Fibroblast of lung (primary cell): ENCODE measurements at regions not wholly inside any gene's neighbourhood (a gene's known extent, or its start where the extent isn't known, plus 50 kb on each side); places are given as distances from the start of the nearest gene placed in this dataset.

Source experiments
- DNase-seq, 2 donors: peaks; one replicate each; pipeline versions ENCODE4 v3.0.0 to v3.0.0-alpha.2; 2010; ENCODE audit warnings: low read depth in 2 of 2
- H2AFZ ChIP-seq: 2 replicates; pipeline ENCODE4 v1.5.1; 2012; ENCODE audit warnings: low read length, control low read depth, inconsistent platforms
- H3K27ac ChIP-seq: 2 replicates; pipeline ENCODE4 v1.5.1; 2011; ENCODE audit warnings: low read length, control low read depth; ENCODE audit not compliant: insufficient read depth
- H3K27me3 ChIP-seq: 2 replicates; pipeline ENCODE4 v1.5.1; 2011; ENCODE audit warnings: mild to moderate bottlenecking, low read length; ENCODE audit not compliant: control insufficient read depth, insufficient read depth
- H3K36me3 ChIP-seq: 2 replicates; pipeline ENCODE4 v1.5.1; 2011; ENCODE audit warnings: low read length; ENCODE audit not compliant: control insufficient read depth, insufficient read depth
- H3K4me1 ChIP-seq: 2 replicates; pipeline ENCODE4 v1.5.1; 2011; ENCODE audit warnings: low read length; ENCODE audit not compliant: control insufficient read depth, insufficient read depth; ENCODE audit errors: extremely low read depth
- H3K4me2 ChIP-seq: 2 replicates; pipeline ENCODE4 v1.5.1; 2011; ENCODE audit warnings: low read length, control low read depth; ENCODE audit not compliant: insufficient read depth; ENCODE audit errors: extremely low read depth
- H3K4me3 ChIP-seq, 4 experiments: fragments of 200-600 bp in 1 of 4; sonication (generic) in 1 of 4; replicated peaks in 1 of 4; 2 replicates each; pipeline ENCODE4 v1.5.1; 2011 to 2016; ENCODE audit warnings: low read length in 4 of 4, low read depth in 3 of 4, mild to moderate bottlenecking in 3 of 4, control low read depth in 2 of 4, inconsistent platforms in 1 of 4, mixed read lengths in 1 of 4; ENCODE audit not compliant: insufficient read depth in 1 of 4; ENCODE audit errors: control extremely low read depth in 1 of 4
- H3K79me2 ChIP-seq: 2 replicates; pipeline ENCODE4 v1.5.1; 2012; ENCODE audit warnings: mild to moderate bottlenecking, low read length, inconsistent platforms; ENCODE audit not compliant: control insufficient read depth, insufficient read depth
- H3K9ac ChIP-seq: 2 replicates; pipeline ENCODE4 v1.5.1; 2011; ENCODE audit warnings: mild to moderate bottlenecking, low read length, control low read depth; ENCODE audit not compliant: insufficient read depth
- H3K9me3 ChIP-seq: 2 replicates; pipeline ENCODE4 v1.5.1; 2012; ENCODE audit warnings: low read depth, low read length; ENCODE audit not compliant: control insufficient read depth, insufficient read depth
- H4K20me1 ChIP-seq: 2 replicates; pipeline ENCODE4 v1.5.1; 2011; ENCODE audit warnings: low read length; ENCODE audit not compliant: control insufficient read depth, insufficient read depth; ENCODE audit errors: extremely low read depth
- EZH2 ChIP-seq: IDR thresholded peaks from 2 replicates; pipeline ENCODE4 v1.5.1; 2012; ENCODE audit warnings: low read length, control low read depth, mild to moderate bottlenecking; ENCODE audit errors: missing control alignments
- TF ChIP-seq, protein P1 (sequence below), 2 donors: IDR thresholded peaks in 1 of 2; conservative IDR thresholded peaks in 1 of 2; 1 replicate in 1 of 2; 2 replicates in 1 of 2; pipeline ENCODE4 v1.5.1; 2011 to 2012; ENCODE audit warnings: low read length in 2 of 2, control low read depth in 1 of 2, inconsistent platforms in 1 of 2, low read depth in 1 of 2, mild to moderate bottlenecking in 1 of 2

DNA sequence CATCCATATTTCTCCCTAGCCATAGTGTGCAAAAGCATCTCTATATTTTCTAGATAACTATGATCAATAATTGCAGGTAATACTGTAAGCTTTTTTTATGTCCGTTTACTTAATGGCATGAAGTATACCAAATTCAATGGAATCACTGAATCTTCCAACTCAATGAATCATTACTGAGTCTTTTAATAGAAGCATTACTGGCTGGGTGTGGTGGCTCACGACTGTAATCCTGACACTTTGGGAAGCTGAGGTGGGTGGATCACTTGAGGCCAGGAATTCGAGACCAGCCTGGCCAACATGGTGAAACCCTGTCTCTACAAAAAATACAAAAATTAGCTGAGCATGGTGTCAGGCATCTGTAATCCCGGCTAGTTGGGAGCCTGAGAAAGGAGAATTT, 372.5 kb downstream of the BMPER start:
- H3K9me3 ChIP-seq: no peaks in the 10 kb centered on the region
- peak in 1 of 2 donors; percentile 52 for DNase-seq

GRCh38 chr7:34281260-34281659, 375.9 kb downstream of the BMPER start:
- Histone ChIP-seq H3K27ac (no peak overlapping the region), H4K20me1 (no peaks in the 10 kb centered on the region), H3K4me2 (no peak overlapping the region), H3K9ac (no peak overlapping the region), H3K36me3 (no peaks in the 10 kb centered on the region), H3K27me3 (no peaks in the 10 kb centered on the region), H3K9me3 (no peaks in the 10 kb centered on the region), H3K4me3 (no peak overlapping the region), H3K4me1 (no peaks in the 10 kb centered on the region), H2AFZ (no peak overlapping the region), H3K79me2 (no peaks in the 10 kb centered on the region)
- no peak for DNase-seq
- TF ChIP-seq, protein P1, sequence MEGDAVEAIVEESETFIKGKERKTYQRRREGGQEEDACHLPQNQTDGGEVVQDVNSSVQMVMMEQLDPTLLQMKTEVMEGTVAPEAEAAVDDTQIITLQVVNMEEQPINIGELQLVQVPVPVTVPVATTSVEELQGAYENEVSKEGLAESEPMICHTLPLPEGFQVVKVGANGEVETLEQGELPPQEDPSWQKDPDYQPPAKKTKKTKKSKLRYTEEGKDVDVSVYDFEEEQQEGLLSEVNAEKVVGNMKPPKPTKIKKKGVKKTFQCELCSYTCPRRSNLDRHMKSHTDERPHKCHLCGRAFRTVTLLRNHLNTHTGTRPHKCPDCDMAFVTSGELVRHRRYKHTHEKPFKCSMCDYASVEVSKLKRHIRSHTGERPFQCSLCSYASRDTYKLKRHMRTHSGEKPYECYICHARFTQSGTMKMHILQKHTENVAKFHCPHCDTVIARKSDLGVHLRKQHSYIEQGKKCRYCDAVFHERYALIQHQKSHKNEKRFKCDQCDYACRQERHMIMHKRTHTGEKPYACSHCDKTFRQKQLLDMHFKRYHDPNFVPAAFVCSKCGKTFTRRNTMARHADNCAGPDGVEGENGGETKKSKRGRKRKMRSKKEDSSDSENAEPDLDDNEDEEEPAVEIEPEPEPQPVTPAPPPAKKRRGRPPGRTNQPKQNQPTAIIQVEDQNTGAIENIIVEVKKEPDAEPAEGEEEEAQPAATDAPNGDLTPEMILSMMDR (conservative IDR thresholded peaks at IDR 0.05 in 1 of 2, IDR thresholded peaks at IDR 0.05 in 1 of 2; ENCODE audit: low read depth in 1 of 2, low read length in 2 of 2): no peak
- no peak for TF ChIP-seq EZH2

More for the DNA sequence above, 372.5 kb downstream of the BMPER start:
- H3K36me3 ChIP-seq: no peaks in the 10 kb centered on the region
- no peak overlapping the region for H3K9ac ChIP-seq
- no peaks in the 10 kb centered on the region for H4K20me1 ChIP-seq
- H3K27me3 ChIP-seq: no peaks in the 10 kb centered on the region
- TF ChIP-seq, protein P1 (conservative IDR thresholded peaks at IDR 0.05 in 1 of 2, IDR thresholded peaks at IDR 0.05 in 1 of 2; ENCODE audit: low read depth in 1 of 2, low read length in 2 of 2): no peak
- no peak for TF ChIP-seq EZH2
- no peak overlapping the region for H3K4me3 ChIP-seq
- H3K27ac ChIP-seq: no peak overlapping the region
- no peaks in the 10 kb centered on the region for H3K79me2 ChIP-seq
- H3K4me2 ChIP-seq: no peak overlapping the region
- no peak overlapping the region for H2AFZ ChIP-seq
- no peaks in the 10 kb centered on the region for H3K4me1 ChIP-seq

DNA sequence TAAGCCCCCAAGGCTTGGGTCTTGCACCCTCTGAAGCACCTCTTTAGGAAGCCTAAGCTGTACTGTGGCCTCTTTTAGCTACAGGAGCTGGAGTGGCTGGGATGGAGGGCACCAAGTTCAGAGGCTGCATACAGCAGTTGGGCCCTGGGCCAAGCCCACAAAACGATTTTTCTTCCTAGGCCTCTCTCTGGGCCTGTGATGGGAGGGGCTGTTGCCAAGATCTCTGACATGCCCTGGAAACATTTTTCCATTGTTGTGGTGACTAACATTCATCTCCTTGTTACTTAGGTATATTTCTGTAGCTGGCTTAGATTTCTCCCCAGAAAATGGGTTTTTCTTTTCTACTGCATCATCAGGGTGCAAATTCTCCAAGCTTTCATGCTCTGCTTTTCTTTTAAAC, 375.7 kb upstream of the NPSR1 start:
- Histone ChIP-seq H3K4me2 (no peak overlapping the region), H3K79me2 (no peaks in the 10 kb centered on the region), H3K9ac (no peak overlapping the region), H3K27me3 (no peaks in the 10 kb centered on the region), H3K9me3 (no peaks in the 10 kb centered on the region), H3K4me3 (no peak overlapping the region), H3K36me3 (no peaks in the 10 kb centered on the region), H4K20me1 (no peaks in the 10 kb centered on the region), H3K27ac (no peak overlapping the region), H2AFZ (no peak overlapping the region), H3K4me1 (no peaks in the 10 kb centered on the region)
- TF ChIP-seq, protein P1 (conservative IDR thresholded peaks at IDR 0.05 in 1 of 2, IDR thresholded peaks at IDR 0.05 in 1 of 2; ENCODE audit: low read depth in 1 of 2, low read length in 2 of 2): no peak
- TF ChIP-seq EZH2: no peak
- DNase-seq: peak in 1 of 2 donors; percentile 54
